Ramos (cell line): ENCODE measurements at regions not wholly inside any gene's neighbourhood (a gene's known extent, or its start where the extent isn't known, plus 50 kb on each side); places are given as distances from the start of the nearest gene placed in this dataset.

Experiments used
- in situ Hi-C: fragments of 300-500 bp; cut with MboI; formaldehyde crosslinking; loops from one replicate; pipeline ENCODE4 v1.14.3; 2022; ENCODE audit warnings: low sequenced_read_pairs; ENCODE audit not compliant: unreplicated experiment

- in situ Hi-C loops = no loop called here
Observed at GRCh38 chr1:30313584-30313983, 409.8 kb downstream of the MATN1 start.

- in situ Hi-C loops = no loop called here
Observed at GRCh38 chr1:30313176-30313575, 410.2 kb downstream of the MATN1 start.

- in situ Hi-C loops = no loop called here
Observed at GRCh38 chr1:30312226-30312625, 411.2 kb downstream of the MATN1 start.

- in situ Hi-C loops = no loop called here
Observed at GRCh38 chr1:30311749-30312148, 411.6 kb downstream of the MATN1 start.

- in situ Hi-C loops = no loop called here
Observed at GRCh38 chr1:30310966-30311742, 412.2 kb downstream of the MATN1 start.

- in situ Hi-C loops = no loop called here
Observed at GRCh38 chr1:30307182-30307581, 416.2 kb downstream of the MATN1 start.

GRCh38 chr1:30305519-30305918 lies 417.9 kb downstream of the MATN1 start:
- in situ Hi-C loops = no loop called here

- in situ Hi-C loops = no loop called here
Observed at GRCh38 chr1:30305061-30305460, 418.3 kb downstream of the MATN1 start.

GRCh38 chr1:30304080-30304479 lies 419.3 kb downstream of the MATN1 start:
- in situ Hi-C loops = no loop called here

GRCh38 chr1:30303387-30303786 lies 420.0 kb downstream of the MATN1 start:
- in situ Hi-C loops = no loop called here

GRCh38 chr1:30302858-30303257 lies 420.5 kb downstream of the MATN1 start:
- in situ Hi-C loops = no loop called here

- in situ Hi-C loops = no loop called here
Observed at GRCh38 chr1:30300669-30301068, 422.7 kb downstream of the MATN1 start.

- in situ Hi-C loops = no loop called here
Observed at GRCh38 chr1:30299393-30299792, 424.0 kb downstream of the MATN1 start.

- in situ Hi-C loops = no loop called here
Observed at GRCh38 chr1:30295674-30296073, 427.7 kb downstream of the MATN1 start.

GRCh38 chr1:30295266-30295665 lies 428.1 kb downstream of the MATN1 start:
- in situ Hi-C loops = no loop called here

GRCh38 chr1:30294508-30294907 lies 428.9 kb downstream of the MATN1 start:
- in situ Hi-C loops = no loop called here

- in situ Hi-C loops = no loop called here
Observed at GRCh38 chr1:30292451-30292850, 430.9 kb downstream of the MATN1 start.

GRCh38 chr1:30291526-30291925 lies 431.9 kb downstream of the MATN1 start:
- in situ Hi-C loops = no loop called here

- in situ Hi-C loops = no loop called here
Observed at GRCh38 chr1:30290581-30290980, 432.8 kb downstream of the MATN1 start.

GRCh38 chr1:30287976-30288375 lies 435.4 kb downstream of the MATN1 start:
- in situ Hi-C loops = no loop called here

GRCh38 chr1:30286988-30287839 lies 436.2 kb downstream of the MATN1 start:
- in situ Hi-C loops = no loop called here
